Frontal cortex (tissue), 3 donors: ENCODE measurements at regions not wholly inside any gene's neighbourhood (a gene's known extent, or its start where the extent isn't known, plus 50 kb on each side); places are given as distances from the start of the nearest gene placed in this dataset.
A peak's percentile ranks its signal among the peaks of the same experiment; 100 is the strongest.
"Not testable (repeated sequence)": the region's sequence is repeated elsewhere in the genome, so short reads cannot be mapped to it uniquely, and the experiment has no call there.

Source experiments
- DNase-seq, 2 donors: peaks; one replicate each; pipeline ENCODE4 v3.0.0; 2012; ENCODE audit warnings: low spot score in 2 of 2
- FAIRE-seq: peaks from 2 replicates; lab custom pipeline; 2012; peaks lifted over from hg19 to GRCh38; lab: Jason Lieb, UNC
- donor health status: control.
- donor health status: control.
- donor health status: control.

DNA sequence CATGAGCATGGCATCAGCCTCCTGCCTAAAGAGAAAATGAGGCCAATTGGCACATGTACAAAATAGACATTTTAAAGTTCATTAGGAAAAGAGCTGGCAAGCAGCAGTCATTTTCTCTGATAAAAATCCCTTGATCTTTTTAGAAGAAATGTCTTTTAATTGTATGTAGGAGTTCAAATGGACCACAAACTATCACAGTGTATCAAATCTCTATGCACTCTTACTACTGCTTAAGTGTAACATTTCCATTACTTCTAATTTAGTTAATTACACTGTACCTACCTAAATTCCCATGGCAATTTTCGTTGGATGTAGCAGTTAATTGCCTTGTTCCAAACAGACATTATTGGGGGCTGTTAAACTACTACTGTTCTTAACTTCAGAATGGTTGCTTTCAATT, 233.7 kb upstream of the TECRL start:
- no peak for DNase-seq
- FAIRE-seq = no peak

DNA sequence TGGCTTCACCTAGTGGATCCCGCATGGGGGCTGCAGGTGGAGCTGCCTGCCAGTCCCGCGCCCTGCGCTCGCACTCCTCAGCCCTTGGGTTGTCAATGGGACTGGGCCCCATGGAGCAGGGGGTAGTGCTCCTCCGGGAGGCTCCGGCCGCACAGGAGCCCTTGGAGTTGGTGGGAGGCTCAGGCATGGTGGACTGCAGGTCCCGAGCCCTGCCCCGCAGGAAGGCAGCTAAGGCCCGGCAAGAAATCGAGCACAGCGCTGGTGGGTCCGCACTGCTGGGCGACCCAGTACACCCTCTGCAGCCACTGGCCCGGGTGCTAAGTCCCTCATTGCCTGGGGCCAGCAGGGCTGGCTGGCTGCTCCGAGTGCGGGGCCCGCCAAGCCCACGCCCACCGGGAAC, 231.2 kb upstream of the TECRL start:
- DNase-seq, FAIRE-seq: not testable (repeated sequence)

DNA sequence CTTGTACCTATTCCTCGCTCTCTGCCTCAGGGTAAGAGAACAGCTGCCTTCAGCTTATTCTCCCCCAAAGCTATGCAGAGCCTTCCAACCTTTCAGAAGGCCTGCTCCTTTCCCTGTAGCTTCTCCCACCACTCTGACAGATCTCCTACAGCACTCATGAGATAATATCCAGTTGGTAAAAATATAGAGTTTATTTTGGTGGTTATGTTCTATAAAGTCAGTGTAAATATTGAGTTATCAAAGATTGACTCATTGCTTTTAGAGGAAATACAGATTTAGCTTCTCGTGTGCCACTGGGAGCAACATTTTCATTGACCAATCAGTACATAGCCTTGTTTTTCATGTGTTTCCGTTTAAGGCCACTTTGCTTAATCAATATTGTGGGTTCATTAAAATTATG, 216.2 kb upstream of the TECRL start:
- DNase-seq = no peak
- no peak for FAIRE-seq

DNA sequence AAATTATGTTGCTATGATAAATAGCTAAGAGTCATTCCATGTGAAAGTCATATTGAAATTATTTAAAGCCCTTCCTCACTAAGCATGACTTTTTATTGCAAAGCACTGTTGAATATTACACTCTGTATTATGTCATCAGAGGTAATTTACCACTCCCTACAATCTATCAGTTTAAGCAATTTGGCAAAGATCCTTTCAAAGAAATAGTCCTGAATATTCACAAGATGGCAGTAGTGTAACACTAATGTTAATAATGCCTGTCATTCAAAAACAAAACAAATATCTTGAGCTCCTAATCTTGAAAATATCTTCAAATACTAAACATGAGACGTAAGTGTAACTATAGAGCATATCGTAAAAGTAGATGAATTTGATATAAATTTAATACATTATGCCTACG, 208.6 kb upstream of the TECRL start:
- peak; percentile 47 for FAIRE-seq
- peak in 1 of 2 donors; percentile 1 for DNase-seq

DNA sequence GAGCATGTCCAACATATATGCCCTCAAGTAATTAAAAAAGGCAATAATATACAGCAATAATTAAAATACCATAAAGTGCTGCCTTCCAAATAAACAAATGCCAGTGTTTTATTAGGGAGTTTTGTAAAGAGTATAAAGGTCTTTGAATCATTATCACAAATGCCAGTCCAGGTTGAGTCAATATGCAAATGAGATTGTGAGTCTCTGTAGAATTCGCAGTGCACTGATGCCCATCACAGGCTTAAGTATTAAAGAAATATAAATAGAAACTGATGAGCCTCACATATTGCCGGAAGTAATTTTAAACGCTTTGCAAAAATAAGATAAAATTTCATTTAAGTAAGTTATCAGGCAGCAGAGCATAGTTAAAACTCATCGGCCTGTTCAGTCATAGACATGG, 205.0 kb upstream of the TECRL start:
- DNase-seq (no peak), FAIRE-seq (no peak)

DNA sequence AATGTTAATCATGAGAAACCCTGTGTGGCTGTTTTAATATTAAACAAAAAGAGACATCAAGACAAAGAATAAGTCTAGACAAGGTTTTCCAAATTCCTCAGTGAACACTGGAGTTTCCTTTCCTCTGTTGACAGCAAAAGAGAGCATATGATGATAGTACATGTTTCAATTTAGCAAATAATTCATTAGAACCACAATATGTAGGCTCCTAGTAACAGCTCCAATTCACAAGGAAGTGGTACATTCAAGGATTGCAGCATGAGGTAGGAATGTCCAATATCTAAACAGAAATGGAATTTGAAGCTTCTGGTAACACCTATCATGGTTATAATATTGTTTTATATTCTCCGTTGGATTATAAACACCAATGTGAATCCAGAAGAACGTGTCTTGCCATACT, 203.8 kb upstream of the TECRL start:
- DNase-seq = no peak
- no peak for FAIRE-seq

DNA sequence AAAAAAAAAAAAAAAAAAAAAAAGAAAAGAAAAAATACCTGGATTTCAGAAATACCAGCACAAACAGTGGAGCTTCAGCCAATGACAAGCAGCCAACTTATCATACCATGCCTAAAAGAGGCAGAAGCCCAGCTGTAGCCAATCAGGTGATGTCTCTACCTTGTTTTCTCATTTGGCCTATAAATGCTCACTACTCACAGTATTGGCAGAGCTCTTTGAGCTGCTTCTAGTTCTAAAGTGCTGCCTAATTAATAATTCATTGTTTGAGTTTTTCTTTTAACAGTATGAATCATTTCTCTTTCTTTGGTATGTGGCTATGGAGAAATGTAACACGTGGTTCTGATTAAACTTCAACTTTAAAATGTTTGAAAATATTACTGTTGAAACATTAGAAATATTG, 188.8 kb upstream of the TECRL start:
- FAIRE-seq (no peak), DNase-seq (no peak)

DNA sequence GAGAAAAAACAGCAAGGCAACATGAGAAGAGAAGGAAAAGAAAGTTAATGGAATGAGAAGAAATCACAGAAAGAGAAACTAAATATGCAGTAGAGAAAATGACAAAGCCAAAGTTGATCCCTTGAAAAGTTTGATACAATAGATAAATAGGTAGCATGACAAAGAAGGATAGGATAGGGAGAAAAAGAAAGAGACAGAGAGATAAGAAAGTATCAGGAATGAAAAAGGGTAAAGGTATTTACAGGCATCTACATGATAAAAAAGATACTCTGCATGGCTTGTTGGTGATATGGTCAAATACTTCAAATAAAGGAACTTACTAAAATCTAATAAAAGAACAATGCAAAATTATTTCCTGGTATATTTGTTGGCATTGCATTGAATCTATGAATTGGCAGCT, 185.5 kb upstream of the TECRL start:
- no peak for FAIRE-seq
- DNase-seq = no peak

DNA sequence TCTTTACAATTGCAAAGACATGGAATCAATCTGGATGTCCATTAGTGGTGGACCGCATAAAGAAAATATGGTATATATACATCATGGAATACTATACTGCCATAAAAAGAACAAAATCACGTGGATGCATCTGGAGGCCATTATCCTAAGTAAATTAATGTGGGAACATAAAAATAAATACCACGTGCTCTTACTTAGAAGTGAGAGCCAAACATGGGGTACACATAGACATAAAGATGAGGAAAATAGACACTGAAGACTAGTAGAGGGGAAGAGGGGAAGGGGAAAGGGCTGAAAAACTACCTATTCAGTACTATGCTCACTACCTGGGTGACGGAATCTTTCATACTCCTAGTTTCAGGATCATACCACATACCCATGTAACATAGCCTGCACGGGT, 179.3 kb upstream of the TECRL start:
- FAIRE-seq (no peak), DNase-seq (no peak)

DNA sequence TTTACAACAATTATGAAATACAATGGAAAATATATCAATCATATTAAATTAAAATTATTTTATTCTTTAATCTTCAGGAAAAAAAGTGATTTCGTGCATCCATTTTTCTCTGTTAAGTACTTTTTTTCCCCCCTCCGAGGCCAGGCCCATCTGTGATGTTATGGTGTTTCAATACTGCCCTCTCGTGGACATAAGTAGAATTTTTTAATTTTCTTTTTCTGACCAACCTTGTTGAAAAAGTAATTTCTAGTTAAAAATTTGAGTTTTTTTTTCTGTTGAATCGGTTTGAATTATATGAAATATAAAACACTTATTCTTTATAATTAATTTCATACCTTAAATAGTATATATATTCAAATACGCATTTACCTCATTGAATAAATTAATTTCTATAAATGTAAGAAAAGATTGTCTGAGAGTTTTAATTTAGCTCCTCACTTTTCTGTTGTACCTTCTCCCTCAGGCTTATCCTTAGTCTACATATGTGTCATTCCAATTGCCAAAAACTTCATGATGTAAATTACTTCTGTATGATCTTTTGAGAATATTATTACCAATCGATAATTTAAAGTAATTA, 175.8 kb upstream of the TECRL start:
- peak; percentile 98 for FAIRE-seq
- no peak for DNase-seq

DNA sequence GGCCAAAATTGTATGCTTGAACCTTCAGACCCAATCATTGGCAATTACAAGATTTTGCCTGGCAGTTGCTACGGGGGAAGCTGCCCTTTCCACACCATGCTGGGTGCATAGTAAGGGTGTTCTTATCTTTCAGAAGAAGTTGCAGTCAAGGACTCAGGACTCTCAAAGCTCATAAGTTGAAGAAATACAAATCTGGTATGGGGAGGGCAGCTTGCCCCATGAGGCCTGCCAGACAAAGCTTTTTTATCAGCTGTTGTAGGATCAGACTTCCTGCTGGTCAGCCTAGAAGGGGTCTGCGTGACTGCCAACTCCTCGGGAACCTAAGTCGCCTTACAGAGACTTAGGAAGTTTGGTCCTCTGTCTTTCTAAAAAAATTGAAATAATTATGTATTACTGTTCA, 174.9 kb upstream of the TECRL start:
- DNase-seq (no peak), FAIRE-seq (no peak)

DNA sequence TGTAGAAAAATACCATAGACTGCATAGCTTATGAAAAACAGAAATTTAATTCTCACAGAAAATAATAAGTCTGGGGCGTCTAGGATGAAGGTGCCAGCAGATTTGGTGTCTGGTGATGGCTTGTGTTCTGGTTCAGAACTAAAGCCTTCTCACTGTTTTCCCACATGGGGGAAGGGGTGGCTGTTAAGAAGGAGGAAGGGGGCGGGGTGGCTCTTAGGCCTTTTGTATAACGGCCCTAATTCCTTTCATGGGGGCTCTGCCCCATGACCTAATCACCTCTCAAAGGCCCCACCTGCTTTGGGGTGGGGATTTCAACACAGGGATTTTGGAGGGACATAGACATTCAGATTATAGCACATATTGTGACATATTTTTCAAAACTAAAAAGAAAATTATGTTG, 173.2 kb upstream of the TECRL start:
- no peak for FAIRE-seq
- no peak for DNase-seq

DNA sequence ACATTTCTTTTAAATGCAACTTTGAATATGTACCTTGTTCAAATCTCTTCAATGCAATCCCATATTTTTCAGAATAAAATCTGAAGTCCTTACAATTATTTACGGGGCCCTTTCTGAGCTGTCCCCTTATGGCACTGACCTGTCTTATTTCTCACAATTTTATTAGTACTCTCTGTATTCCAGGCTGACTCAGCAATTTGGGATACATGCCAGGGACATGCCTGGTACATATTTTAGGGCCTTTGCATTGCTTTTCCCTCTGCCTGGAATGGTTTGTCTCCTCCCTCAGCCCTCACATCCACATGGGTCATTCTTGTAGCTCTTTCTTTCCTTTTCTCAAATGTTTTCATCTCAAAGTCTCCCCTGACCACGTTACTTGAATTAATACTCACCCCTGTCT, 172.2 kb upstream of the TECRL start:
- FAIRE-seq = no peak
- DNase-seq = no peak

DNA sequence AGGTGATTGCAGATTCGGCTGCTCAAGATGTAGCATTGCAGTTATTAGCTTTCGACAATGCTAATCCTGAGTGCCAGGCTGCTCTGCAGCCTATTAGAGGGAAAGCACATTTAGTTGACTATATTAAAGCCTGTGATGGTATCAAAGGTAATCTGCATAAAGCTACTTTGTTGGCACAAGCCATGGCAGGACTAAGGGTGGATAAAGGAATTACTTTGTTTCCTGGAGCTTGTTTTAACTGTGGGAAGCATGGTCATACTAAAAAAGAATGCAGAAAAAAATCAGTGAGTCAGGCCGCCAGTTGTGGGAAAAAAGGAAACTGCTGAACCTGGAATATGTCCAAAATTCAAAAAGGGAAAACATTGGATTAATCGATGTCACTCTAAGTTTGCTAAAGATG, 154.9 kb upstream of the TECRL start:
- no peak for DNase-seq
- FAIRE-seq = no peak

DNA sequence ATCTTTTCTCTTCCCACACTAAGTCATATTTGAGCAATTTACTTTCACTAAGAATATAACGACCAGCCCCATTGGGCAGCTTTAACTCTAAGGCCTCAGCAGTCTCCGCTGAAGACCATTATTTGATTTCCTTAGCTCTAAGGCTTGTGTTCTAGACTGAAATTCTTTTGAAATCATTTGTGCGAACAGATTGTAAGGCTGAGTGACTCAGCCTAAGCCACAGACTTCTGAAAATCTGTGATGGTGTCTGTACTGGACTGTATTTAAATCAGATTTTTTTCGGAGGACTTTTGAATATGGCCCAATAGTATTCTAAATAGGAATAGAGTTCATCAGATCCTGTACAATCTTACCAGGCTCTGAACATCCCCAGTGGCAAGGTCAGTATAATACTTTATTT, 150.3 kb upstream of the TECRL start:
- FAIRE-seq = no peak
- no peak for DNase-seq

DNA sequence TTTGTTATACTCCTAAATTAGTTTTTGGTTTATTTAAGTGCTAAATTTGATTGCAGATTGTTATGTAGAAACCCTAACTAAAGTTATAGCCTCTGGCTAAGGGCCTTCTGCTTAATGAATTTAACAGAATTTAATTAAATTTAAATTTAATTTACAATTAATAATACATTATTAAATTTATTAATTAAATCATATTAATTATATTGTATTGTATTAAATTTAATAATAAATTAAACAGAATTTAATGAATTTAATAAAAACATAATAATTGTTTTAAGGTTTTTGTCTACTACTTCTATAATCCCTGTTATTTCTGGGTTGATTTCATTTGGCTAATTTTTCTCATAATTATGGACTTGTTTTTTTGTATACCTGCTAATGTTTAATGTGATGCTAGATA, 141.9 kb upstream of the TECRL start:
- peak; percentile 95 for FAIRE-seq
- no peak for DNase-seq

DNA sequence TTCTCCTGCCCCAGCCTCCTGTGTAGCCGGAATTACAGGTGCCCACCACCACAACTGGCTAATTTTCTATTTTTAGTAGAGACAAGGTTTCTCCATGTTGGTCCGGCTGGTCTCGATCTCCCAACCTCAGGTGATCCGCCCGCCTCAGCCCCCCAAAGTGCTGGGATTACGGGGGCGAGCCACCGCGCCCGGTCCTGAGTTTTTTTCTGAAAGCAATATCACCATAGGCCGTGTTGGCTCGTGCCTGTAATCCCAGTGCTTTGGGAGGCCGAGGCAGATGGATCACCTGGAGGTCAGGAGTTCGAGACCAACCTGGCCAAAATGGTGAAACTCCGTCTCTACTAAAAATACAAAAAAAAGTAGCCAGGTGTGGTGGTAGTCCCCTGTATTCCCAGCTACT, 136.3 kb upstream of the TECRL start:
- FAIRE-seq (no peak), DNase-seq (no peak)

DNA sequence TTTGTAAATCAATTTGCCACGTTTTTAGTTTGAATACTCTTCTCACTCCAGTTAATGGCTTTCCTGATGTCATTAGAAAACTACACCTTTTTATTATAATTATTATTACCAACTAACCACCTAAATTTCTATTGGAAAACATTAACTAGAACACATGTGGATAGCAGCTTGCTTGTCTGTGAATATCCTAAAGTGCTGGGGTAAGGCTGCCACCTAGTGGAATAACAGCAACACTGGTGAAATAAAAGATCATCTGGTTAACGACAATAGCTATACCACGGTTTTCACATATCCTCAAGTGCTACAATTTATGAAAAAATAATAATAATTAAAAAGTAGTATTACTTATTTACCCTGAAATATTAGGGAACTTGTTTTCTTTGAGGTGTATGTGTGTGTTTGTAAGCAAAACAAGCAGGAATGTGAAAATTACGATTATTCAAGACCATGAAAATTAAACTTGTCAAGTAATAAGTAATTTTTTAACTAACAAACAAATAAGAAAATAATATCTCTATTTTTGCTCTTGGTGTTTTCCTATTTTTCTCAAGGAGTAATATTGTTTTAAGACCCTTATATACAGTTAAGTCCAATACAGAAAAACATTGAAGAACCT, 130.1 kb upstream of the TECRL start:
- DNase-seq = peak; percentile 29 to 33
- peak; percentile 93 for FAIRE-seq

DNA sequence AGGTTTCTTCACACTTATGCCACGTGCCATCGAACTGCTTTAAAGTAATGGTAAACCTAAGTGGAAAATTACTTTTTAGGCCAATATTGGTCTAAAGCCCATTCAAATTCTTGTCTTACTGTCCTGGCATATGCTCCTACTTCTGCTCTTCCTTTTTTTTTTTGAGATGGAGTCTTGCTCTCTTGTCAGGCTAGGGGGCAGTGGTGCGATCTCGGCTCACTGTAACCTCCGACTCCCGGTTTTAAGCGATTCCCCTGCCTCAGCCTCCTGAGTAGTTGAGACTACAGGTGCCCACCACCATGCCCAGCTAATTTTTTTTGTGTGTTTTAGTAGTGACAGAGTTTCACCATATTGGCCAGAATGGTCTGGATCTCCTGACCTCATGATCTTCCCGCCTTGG, 129.0 kb upstream of the TECRL start:
- FAIRE-seq = no peak
- no peak for DNase-seq

DNA sequence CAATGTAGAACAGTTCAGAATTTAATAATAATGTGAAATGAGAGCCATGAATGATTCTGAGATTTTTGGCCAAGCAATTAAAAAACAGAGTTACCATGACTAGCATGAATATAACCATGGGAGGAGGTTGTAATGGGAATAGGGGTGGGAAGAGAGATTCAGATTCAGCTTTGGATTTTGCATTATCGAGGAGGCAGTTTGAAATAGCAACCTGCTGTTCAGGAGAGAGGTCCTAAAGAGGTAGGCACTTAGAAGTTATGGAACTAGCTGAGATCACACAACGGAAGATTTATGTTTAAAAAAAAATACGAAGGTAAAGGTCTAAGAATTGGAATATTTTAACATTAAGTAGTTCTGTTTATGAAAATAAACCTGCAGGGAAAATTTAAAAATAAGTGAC, 124.4 kb upstream of the TECRL start:
- FAIRE-seq = no peak
- DNase-seq = no peak

DNA sequence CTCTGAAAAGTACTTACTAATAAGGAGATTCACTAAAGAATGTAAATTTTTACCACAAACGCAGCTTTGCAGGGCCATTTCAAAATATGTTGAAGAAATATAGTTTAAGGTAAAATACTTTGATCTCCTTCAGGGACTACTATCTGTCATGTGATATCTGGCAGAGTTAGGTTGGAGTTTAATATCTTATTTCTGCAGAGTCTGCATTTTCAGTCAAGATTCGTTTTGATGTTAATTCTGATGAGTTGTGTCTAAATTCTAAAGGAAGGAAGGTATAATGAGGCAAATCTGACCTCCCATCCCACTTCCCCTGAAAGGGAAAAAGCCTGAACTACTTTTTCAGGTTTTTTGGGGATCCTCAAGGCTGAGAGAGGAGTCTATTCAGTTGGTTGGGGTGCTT, 123.9 kb upstream of the TECRL start:
- no peak for DNase-seq
- FAIRE-seq = no peak

DNA sequence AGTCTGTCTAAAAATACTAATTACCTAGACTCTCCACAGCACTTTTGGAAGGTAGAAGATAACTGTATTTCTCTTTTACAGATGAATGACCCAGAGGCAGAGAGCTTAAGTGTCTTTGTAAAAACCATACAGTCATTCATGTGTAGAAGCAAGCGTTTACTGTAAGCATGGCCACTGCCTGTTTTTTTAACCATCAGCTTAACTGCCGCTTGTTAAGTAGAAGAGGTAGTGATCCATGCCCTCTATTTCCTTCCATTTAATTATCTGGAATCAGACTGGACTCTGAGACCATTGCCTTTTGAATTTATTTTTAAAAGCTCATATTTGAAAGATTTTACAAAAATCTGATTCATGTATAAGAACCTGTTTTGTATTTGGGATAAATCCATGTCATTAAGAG, 111.2 kb upstream of the TECRL start:
- FAIRE-seq = no peak
- DNase-seq = no peak
